Embryonic facial prominence (tissue), 1 donor: ENCODE measurements at regions not wholly inside any gene's neighbourhood (a gene's known extent, or its start where the extent isn't known, plus 50 kb on each side); places are given as distances from the start of the nearest gene placed in this dataset.
"Not testable (repeated sequence)": the region's sequence is repeated elsewhere in the genome, so short reads cannot be mapped to it uniquely, and the experiment has no call there.

Experiments used
- DNase-seq: peaks from one replicate; pipeline ENCODE4 v3.0.0-alpha.2; 2016; ENCODE audit errors: extremely low spot score

- no peak for DNase-seq
Measured at GRCh38 chr2:11877764-11878163, 131.3 kb downstream of the LPIN1 start.

- not testable (repeated sequence) for DNase-seq
Measured at GRCh38 chr2:11885253-11885652, 138.8 kb downstream of the LPIN1 start.

- not testable (repeated sequence) for DNase-seq
Measured at GRCh38 chr2:11886899-11887298, 140.5 kb downstream of the LPIN1 start.

GRCh38 chr2:11889101-11889850 lies 142.8 kb downstream of the LPIN1 start:
- DNase-seq = no peak

- no peak for DNase-seq
Measured at GRCh38 chr2:11889854-11890253, 143.4 kb downstream of the LPIN1 start.

GRCh38 chr2:11891028-11891427 lies 144.6 kb downstream of the LPIN1 start:
- DNase-seq = no peak

GRCh38 chr2:11891671-11892440 lies 145.4 kb downstream of the LPIN1 start:
- peak; percentile 22 for DNase-seq

- DNase-seq = no peak
Measured at GRCh38 chr2:11896386-11896785, 150.0 kb downstream of the LPIN1 start.

- DNase-seq = no peak
Measured at GRCh38 chr2:11898576-11898975, 152.1 kb downstream of the LPIN1 start.

GRCh38 chr2:11899264-11899818 lies 152.9 kb downstream of the LPIN1 start:
- DNase-seq = no peak

GRCh38 chr2:11900891-11901290 lies 154.5 kb downstream of the LPIN1 start:
- DNase-seq = not testable (repeated sequence)

- no peak for DNase-seq
Measured at GRCh38 chr2:11901351-11902069, 155.1 kb downstream of the LPIN1 start.

GRCh38 chr2:11903085-11903606 lies 156.7 kb downstream of the LPIN1 start:
- no peak for DNase-seq

- DNase-seq = no peak
Measured at GRCh38 chr2:11904029-11904428, 157.6 kb downstream of the LPIN1 start.

GRCh38 chr2:11904941-11905340 lies 158.5 kb downstream of the LPIN1 start:
- no peak for DNase-seq

- no peak for DNase-seq
Measured at GRCh38 chr2:11907190-11907589, 160.8 kb downstream of the LPIN1 start.

- DNase-seq = no peak
Measured at GRCh38 chr2:11910971-11911370, 164.5 kb downstream of the LPIN1 start.

- DNase-seq = no peak
Measured at GRCh38 chr2:11912980-11913379, 166.5 kb downstream of the LPIN1 start.

- no peak for DNase-seq
Measured at GRCh38 chr2:11914455-11914854, 168.0 kb downstream of the LPIN1 start.

GRCh38 chr2:11915650-11916049 lies 169.2 kb downstream of the LPIN1 start:
- no peak for DNase-seq

GRCh38 chr2:11919953-11920352 lies 173.5 kb downstream of the LPIN1 start:
- no peak for DNase-seq
